Neuronal stem cell (in vitro differentiated cells): ENCODE measurements at regions not wholly inside any gene's neighbourhood (a gene's known extent, or its start where the extent isn't known, plus 50 kb on each side); places are given as distances from the start of the nearest gene placed in this dataset.

Experiments used
- DNase-seq: peaks from one replicate; pipeline ENCODE4 v3.0.0-alpha.2; 2013; ENCODE audit warnings: low spot score
- H2AFZ ChIP-seq: one replicate; pipeline ENCODE4 v1.6.1; 2013; ENCODE audit warnings: mild to moderate bottlenecking, low read length, inconsistent platforms
- H2AK5ac ChIP-seq: 2 replicates; pipeline ENCODE4 v1.6.1; 2013; ENCODE audit warnings: low read depth, mild to moderate bottlenecking, inconsistent platforms, low read length, moderate library complexity, mixed read lengths
- H2BK120ac ChIP-seq: 2 replicates; pipeline ENCODE4 v1.6.1; 2013; ENCODE audit warnings: low read depth, mild to moderate bottlenecking, inconsistent platforms, low read length, moderate library complexity, mixed read lengths
- H2BK12ac ChIP-seq: one replicate; pipeline ENCODE4 v1.6.1; 2013; ENCODE audit warnings: low read length, inconsistent platforms
- H2BK15ac ChIP-seq: 2 replicates; pipeline ENCODE4 v1.6.1; 2013; ENCODE audit warnings: mild to moderate bottlenecking, low read length, inconsistent platforms, mixed read lengths
- H2BK5ac ChIP-seq: one replicate; pipeline ENCODE4 v1.6.1; 2013; ENCODE audit warnings: inconsistent platforms, mild to moderate bottlenecking, low read length, moderate library complexity
- H3K14ac ChIP-seq: one replicate; pipeline ENCODE4 v1.6.1; 2013; ENCODE audit warnings: low read length, inconsistent platforms
- H3K18ac ChIP-seq: 2 replicates; pipeline ENCODE4 v1.6.1; 2013; ENCODE audit warnings: low read length, inconsistent platforms
- H3K23ac ChIP-seq: 2 replicates; pipeline ENCODE4 v1.6.1; 2013; ENCODE audit warnings: low read depth, mild to moderate bottlenecking, mixed read lengths, low read length, inconsistent platforms; ENCODE audit not compliant: poor library complexity
- H3K27ac ChIP-seq: replicated peaks from 3 replicates; pipeline ENCODE4 v1.5.1; 2013; ENCODE audit warnings: low read length, inconsistent platforms
- H3K27me3 ChIP-seq, 3 experiments: 2 replicates each; pipeline ENCODE4 v1.6.1; 2013; ENCODE audit warnings: low read length in 3 of 3, mild to moderate bottlenecking in 2 of 3, inconsistent platforms in 1 of 3, low read depth in 1 of 3, mixed read lengths in 1 of 3, moderate library complexity in 1 of 3; ENCODE audit not compliant: control insufficient read depth in 3 of 3, insufficient read depth in 3 of 3
- H3K36me3 ChIP-seq, 2 donors: replicated peaks in 1 of 2; 2 replicates each; pipeline ENCODE4 v1.6.1; 2013; ENCODE audit warnings: low read length in 2 of 2; ENCODE audit not compliant: control insufficient read depth in 2 of 2, insufficient read depth in 2 of 2
- H3K4ac ChIP-seq: 2 replicates; pipeline ENCODE4 v1.6.1; 2013; ENCODE audit warnings: inconsistent platforms, mild to moderate bottlenecking, low read length, moderate library complexity
- H3K4me1 ChIP-seq, 2 donors: 1 replicate in 1 of 2; 2 replicates in 1 of 2; pipeline ENCODE4 v1.6.1; 2013; ENCODE audit warnings: low read length in 2 of 2, low read depth in 1 of 2; ENCODE audit not compliant: control insufficient read depth in 2 of 2, insufficient read depth in 1 of 2
- H3K4me2 ChIP-seq: one replicate; pipeline ENCODE4 v1.6.1; 2013; ENCODE audit warnings: mild to moderate bottlenecking, low read length, inconsistent platforms; ENCODE audit not compliant: insufficient read depth, poor library complexity, severe bottlenecking
- H3K4me3 ChIP-seq, 2 donors: 2 replicates each; pipeline ENCODE4 v1.5.1; 2013; ENCODE audit warnings: low read length in 2 of 2, mild to moderate bottlenecking in 2 of 2, inconsistent platforms in 1 of 2, moderate library complexity in 1 of 2
- H3K79me1 ChIP-seq: one replicate; pipeline ENCODE4 v1.6.1; 2013; ENCODE audit warnings: low read depth, mild to moderate bottlenecking, inconsistent platforms, low read length, moderate library complexity
- H3K9ac ChIP-seq: one replicate; pipeline ENCODE4 v1.6.1; 2013; ENCODE audit warnings: mild to moderate bottlenecking, low read depth, low read length, inconsistent platforms; ENCODE audit not compliant: poor library complexity
- H3K9me3 ChIP-seq, 2 donors: replicated peaks in 1 of 2; 2 replicates each; pipeline versions ENCODE3 to v1.6.1; 2013; ENCODE audit warnings: low read length in 2 of 2, mild to moderate bottlenecking in 2 of 2, inconsistent platforms in 1 of 2, low read depth in 1 of 2, mixed read lengths in 1 of 2, moderate library complexity in 1 of 2; ENCODE audit not compliant: control insufficient read depth in 2 of 2, insufficient read depth in 1 of 2
- H4K8ac ChIP-seq: one replicate; pipeline ENCODE4 v1.6.1; 2013; ENCODE audit warnings: low read depth, mild to moderate bottlenecking, inconsistent platforms, low read length, moderate library complexity
- H4K91ac ChIP-seq: one replicate; pipeline ENCODE4 v1.6.1; 2013; ENCODE audit warnings: low read length, low read depth, mild to moderate bottlenecking, inconsistent platforms; ENCODE audit not compliant: poor library complexity
- WGBS, 2 donors: extraction: QIAGEN DNeasy Blood & Tissue Kit; methylation state at CpG; one replicate each; pipeline ENCODE4 v1.1.7; 2013; ENCODE audit warnings: missing lambda C conversion rate in 2 of 2, mixed read lengths in 1 of 2; ENCODE audit not compliant: insufficient read length in 2 of 2, insufficient replicate concordance in 1 of 2; ENCODE audit errors: extremely low coverage in 2 of 2; 5-methylcytosine and 5-hydroxymethylcytosine counted together

- Histone ChIP-seq H3K4ac (no peak overlapping the region), H2AFZ (no peak overlapping the region), H3K27me3 (no peaks in the 10 kb centered on the region), H3K9me3 (no peaks in the 10 kb centered on the region), H3K4me2 (no peak overlapping the region), H3K4me1 (no peaks in the 10 kb centered on the region), H2BK120ac (no peak overlapping the region), H4K91ac (no peak overlapping the region), H3K79me1 (no peaks in the 10 kb centered on the region), H3K36me3 (no peaks in the 10 kb centered on the region), H2AK5ac (no peak overlapping the region), H2BK12ac (peak overlapping the region; percentile 41), H3K9ac (no peak overlapping the region), H2BK15ac (no peak overlapping the region), H3K23ac (no peak overlapping the region), H3K14ac (no peak overlapping the region), H3K4me3 (no peak overlapping the region), H2BK5ac (no peak overlapping the region), H3K18ac (no peak overlapping the region), H3K27ac (no peak overlapping the region), H4K8ac (no peak overlapping the region)
- WGBS, 2 donors: no CpG with 5 or more reads among the region's 22 CpGs
- no peak for DNase-seq
Observed at GRCh38 chr7:119413314-119413805, 859.6 kb upstream of the KCND2 start.

- Histone ChIP-seq H3K14ac (no peak overlapping the region), H3K4me1 (no peaks in the 10 kb centered on the region), H3K23ac (no peak overlapping the region), H2AFZ (no peak overlapping the region), H2BK15ac (no peak overlapping the region), H3K9ac (no peak overlapping the region), H3K27ac (no peak overlapping the region), H4K8ac (no peak overlapping the region), H3K27me3 (no peaks in the 10 kb centered on the region), H3K9me3 (no peaks in the 10 kb centered on the region), H3K18ac (no peak overlapping the region), H2BK120ac (no peak overlapping the region), H3K4me3 (no peak overlapping the region), H4K91ac (no peak overlapping the region), H3K4ac (no peak overlapping the region), H3K4me2 (no peak overlapping the region), H2BK5ac (no peak overlapping the region), H3K36me3 (no peaks in the 10 kb centered on the region), H2BK12ac (no peak overlapping the region), H2AK5ac (no peak overlapping the region), H3K79me1 (no peaks in the 10 kb centered on the region)
- no CpG with 5 or more reads among the region's 4 CpGs for WGBS, 2 donors
- no peak for DNase-seq
Observed at GRCh38 chr7:119415682-119416081, 857.3 kb upstream of the KCND2 start.

DNA sequence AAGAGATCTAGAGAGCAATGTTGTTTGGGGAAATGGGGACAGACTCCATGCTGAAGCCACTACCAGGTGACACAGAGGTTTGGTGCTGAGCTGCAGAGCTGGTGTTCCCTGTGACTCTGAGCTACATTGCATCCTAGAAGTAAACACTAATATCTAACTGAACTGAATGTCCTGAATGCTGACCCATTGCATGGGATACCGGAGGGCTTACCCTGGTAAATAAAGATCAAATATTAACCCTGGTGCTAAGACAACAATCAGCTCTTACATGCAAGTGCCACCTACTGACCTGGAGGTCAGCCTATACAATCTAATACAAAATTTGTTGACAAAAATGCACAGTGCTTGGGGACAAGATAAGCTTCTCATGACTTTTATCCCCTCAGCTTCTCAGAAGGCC, 851.3 kb upstream of the KCND2 start:
- Histone ChIP-seq H3K18ac (no peak overlapping the region), H2AK5ac (no peak overlapping the region), H3K4me1 (no peaks in the 10 kb centered on the region), H2BK5ac (no peak overlapping the region), H2BK15ac (no peak overlapping the region), H3K9me3 (no peaks in the 10 kb centered on the region), H3K36me3 (no peaks in the 10 kb centered on the region), H3K4ac (no peak overlapping the region), H3K4me2 (no peak overlapping the region), H3K14ac (no peak overlapping the region), H3K9ac (no peak overlapping the region), H2BK12ac (no peak overlapping the region), H3K79me1 (no peaks in the 10 kb centered on the region), H2AFZ (no peak overlapping the region), H3K27me3 (no peaks in the 10 kb centered on the region), H4K8ac (no peak overlapping the region), H3K23ac (no peak overlapping the region), H4K91ac (no peak overlapping the region), H2BK120ac (no peak overlapping the region), H3K4me3 (no peak overlapping the region), H3K27ac (no peak overlapping the region)
- WGBS, 2 donors: no CpG with 5 or more reads among the region's 1 CpG
- DNase-seq: no peak

DNA sequence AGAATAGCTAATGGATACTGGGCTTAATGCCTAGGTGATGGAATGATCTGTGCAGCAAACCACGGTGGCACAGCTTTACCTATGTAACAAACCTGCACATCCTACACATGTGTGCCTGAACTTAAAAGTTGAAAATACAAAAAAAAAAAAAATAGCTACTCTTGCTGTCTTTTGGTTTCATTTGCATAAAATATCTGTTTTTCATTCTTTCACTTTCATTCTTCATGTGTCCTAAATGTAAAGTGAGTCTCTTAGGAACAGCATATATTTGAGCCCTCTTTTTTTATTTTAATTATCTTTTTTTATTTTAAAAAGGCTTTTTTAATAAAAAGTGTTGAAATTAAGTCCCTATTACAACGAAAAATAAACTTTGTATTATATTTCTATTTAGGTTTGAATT, 836.1 kb upstream of the KCND2 start:
- no peak overlapping the region for H2BK15ac ChIP-seq
- DNase-seq: no peak
- no peak overlapping the region for H2BK12ac ChIP-seq
- no peak overlapping the region for H2AK5ac ChIP-seq
- H3K9ac ChIP-seq: no peak overlapping the region
- H4K8ac ChIP-seq: no peak overlapping the region
- no peak overlapping the region for H3K14ac ChIP-seq
- no peak overlapping the region for H3K4me2 ChIP-seq
- H3K4ac ChIP-seq: no peak overlapping the region
- H2BK5ac ChIP-seq: no peak overlapping the region
- no peak overlapping the region for H2BK120ac ChIP-seq
- no peaks in the 10 kb centered on the region for H3K36me3 ChIP-seq
- H3K79me1 ChIP-seq: no peaks in the 10 kb centered on the region
- no CpG with 5 or more reads among the region's 2 CpGs for WGBS, 2 donors
- no peak overlapping the region for H3K18ac ChIP-seq
- no peak overlapping the region for H3K23ac ChIP-seq
- no peaks in the 10 kb centered on the region for H3K27me3 ChIP-seq
- H3K9me3 ChIP-seq: peaks cover 0 to 2% of the 10 kb centered on the region in 2 donors
- no peak overlapping the region for H3K27ac ChIP-seq
- H4K91ac ChIP-seq: no peak overlapping the region
- no peak overlapping the region for H3K4me3 ChIP-seq
- no peak overlapping the region for H2AFZ ChIP-seq
- H3K4me1 ChIP-seq: no peaks in the 10 kb centered on the region
